Thyroid gland (tissue), 4 donors: ENCODE measurements at regions not wholly inside any gene's neighbourhood (a gene's known extent, or its start where the extent isn't known, plus 50 kb on each side); places are given as distances from the start of the nearest gene placed in this dataset.

Source experiments
- POLR2A ChIP-seq, 2 donors: fragments of 450-650 bp; IDR thresholded peaks; one replicate each; pipeline ENCODE4 v1.6.1; 2017; ENCODE audit warnings: antibody characterized with exemption in 2 of 2, mild to moderate bottlenecking in 2 of 2, moderate library complexity in 1 of 2
- TF ChIP-seq, protein P1 (sequence below), 6 experiments: fragments of 200-600 bp in 3 of 6; fragments of 450-650 bp in 3 of 6; sonication (generic) in 3 of 6; IDR thresholded peaks; one replicate each; pipeline ENCODE4 v1.5.1; 2016 to 2019; ENCODE audit warnings: antibody characterized with exemption in 6 of 6, mild to moderate bottlenecking in 2 of 6, inconsistent platforms in 1 of 6, moderate library complexity in 1 of 6

DNA sequence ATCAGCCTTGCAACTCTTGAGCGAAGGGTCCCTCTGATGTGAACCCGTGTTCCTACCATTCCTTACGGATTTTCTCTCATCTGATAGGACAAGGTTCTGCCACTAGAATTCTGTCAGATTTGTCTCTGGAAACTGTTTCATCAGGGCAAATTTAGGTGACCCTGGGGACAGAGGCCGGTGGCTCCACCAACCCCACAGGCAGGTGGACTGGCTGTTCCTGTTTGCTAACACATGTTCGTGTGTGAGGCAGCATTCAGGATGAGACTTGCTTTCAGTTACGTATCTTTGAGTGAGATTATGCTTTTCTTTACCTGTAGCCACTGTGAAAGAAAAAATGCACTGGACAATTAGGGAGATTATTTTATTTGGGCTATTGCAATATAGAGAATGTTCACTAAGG is 449.9 kb downstream of the INHBA start:
- TF ChIP-seq POLR2A (IDR thresholded peaks at IDR 0.05): no peak
- TF ChIP-seq, protein P1, sequence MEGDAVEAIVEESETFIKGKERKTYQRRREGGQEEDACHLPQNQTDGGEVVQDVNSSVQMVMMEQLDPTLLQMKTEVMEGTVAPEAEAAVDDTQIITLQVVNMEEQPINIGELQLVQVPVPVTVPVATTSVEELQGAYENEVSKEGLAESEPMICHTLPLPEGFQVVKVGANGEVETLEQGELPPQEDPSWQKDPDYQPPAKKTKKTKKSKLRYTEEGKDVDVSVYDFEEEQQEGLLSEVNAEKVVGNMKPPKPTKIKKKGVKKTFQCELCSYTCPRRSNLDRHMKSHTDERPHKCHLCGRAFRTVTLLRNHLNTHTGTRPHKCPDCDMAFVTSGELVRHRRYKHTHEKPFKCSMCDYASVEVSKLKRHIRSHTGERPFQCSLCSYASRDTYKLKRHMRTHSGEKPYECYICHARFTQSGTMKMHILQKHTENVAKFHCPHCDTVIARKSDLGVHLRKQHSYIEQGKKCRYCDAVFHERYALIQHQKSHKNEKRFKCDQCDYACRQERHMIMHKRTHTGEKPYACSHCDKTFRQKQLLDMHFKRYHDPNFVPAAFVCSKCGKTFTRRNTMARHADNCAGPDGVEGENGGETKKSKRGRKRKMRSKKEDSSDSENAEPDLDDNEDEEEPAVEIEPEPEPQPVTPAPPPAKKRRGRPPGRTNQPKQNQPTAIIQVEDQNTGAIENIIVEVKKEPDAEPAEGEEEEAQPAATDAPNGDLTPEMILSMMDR (IDR thresholded peaks at IDR 0.05): no peak
